Stomach (tissue), 8 donors: ENCODE measurements at regions not wholly inside any gene's neighbourhood (a gene's known extent, or its start where the extent isn't known, plus 50 kb on each side); places are given as distances from the start of the nearest gene placed in this dataset.

Experiments used
- DNase-seq, 2 donors: peaks; one replicate each; pipeline versions ENCODE4 v3.0.0 to v3.0.0-alpha.2; 2013 to 2019
- H3K27ac ChIP-seq, 5 donors: fragments of 200-600 bp in 4 of 5; sonication (generic) in 4 of 5; one replicate each; pipeline ENCODE4 v1.5.1; 2013 to 2019; ENCODE audit warnings: mild to moderate bottlenecking in 1 of 5, moderate library complexity in 1 of 5
- H3K27me3 ChIP-seq, 3 donors: fragments of 200-600 bp; sonication (generic); one replicate each; pipeline ENCODE4 v1.5.1; 2017 to 2019; ENCODE audit warnings: mixed run types in 1 of 3
- H3K36me3 ChIP-seq, 4 donors: fragments of 200-600 bp; sonication (generic); 1 replicate in 3 of 4; 2 replicates in 1 of 4; pipeline ENCODE4 v1.5.1; 2016 to 2019
- H3K4me1 ChIP-seq, 4 donors: fragments of 200-600 bp; sonication (generic); one replicate each; pipeline ENCODE4 v1.5.1; 2016 to 2019
- H3K4me3 ChIP-seq, 4 donors: fragments of 200-600 bp; sonication (generic) in 3 of 4; one replicate each; pipeline ENCODE4 v1.5.1; 2016 to 2019; ENCODE audit warnings: mild to moderate bottlenecking in 1 of 4
- H3K9me3 ChIP-seq, 4 donors: fragments of 200-600 bp; sonication (generic); one replicate each; pipeline ENCODE4 v1.5.1; 2016 to 2019
- EP300 ChIP-seq: sonication (generic); formaldehyde crosslinking; IDR thresholded peaks from one replicate; pipeline ENCODE4 v1.6.1; 2017; ENCODE audit warnings: antibody characterized with exemption
- POLR2A ChIP-seq, 4 donors: fragments of 450-650 bp; IDR thresholded peaks; one replicate each; pipeline ENCODE4 v1.6.1; 2016; ENCODE audit warnings: antibody characterized with exemption in 4 of 4, control low read depth in 2 of 4, mild to moderate bottlenecking in 1 of 4, moderate library complexity in 1 of 4
- POLR2AphosphoS5 ChIP-seq, 3 donors: sonication (generic); formaldehyde crosslinking; IDR thresholded peaks; one replicate each; pipeline ENCODE4 v1.6.1; 2016; ENCODE audit warnings: antibody characterized with exemption in 3 of 3
- WGBS, 5 donors: extraction: QIAGEN DNeasy Blood & Tissue Kit in 3 of 5; methylation state at CpG; one replicate each; pipeline versions ENCODE4 v1.1.5 to v1.1.7; 2013 to 2018; 5-methylcytosine and 5-hydroxymethylcytosine counted together
- intact Hi-C: fragments of 100-400 bp; cut with DNase I; formaldehyde crosslinking; loops from one replicate; pipeline ENCODE4 v1.15.1; 2023; ENCODE audit warnings: low total_unique reads
- TF ChIP-seq, protein P1 (sequence below), 7 experiments: fragments of 450-650 bp in 4 of 7; fragments of 200-600 bp in 3 of 7; sonication (generic) in 3 of 7; IDR thresholded peaks; one replicate each; pipeline ENCODE4 v1.5.1; 2016 to 2019; ENCODE audit warnings: antibody characterized with exemption in 7 of 7, control low read depth in 2 of 7, mild to moderate bottlenecking in 1 of 7
- donor health status: healthy with polysubstance abuse.
- donor health status: Bipolar disorder and iron deficiency.
- donor health status: healthy.

DNA sequence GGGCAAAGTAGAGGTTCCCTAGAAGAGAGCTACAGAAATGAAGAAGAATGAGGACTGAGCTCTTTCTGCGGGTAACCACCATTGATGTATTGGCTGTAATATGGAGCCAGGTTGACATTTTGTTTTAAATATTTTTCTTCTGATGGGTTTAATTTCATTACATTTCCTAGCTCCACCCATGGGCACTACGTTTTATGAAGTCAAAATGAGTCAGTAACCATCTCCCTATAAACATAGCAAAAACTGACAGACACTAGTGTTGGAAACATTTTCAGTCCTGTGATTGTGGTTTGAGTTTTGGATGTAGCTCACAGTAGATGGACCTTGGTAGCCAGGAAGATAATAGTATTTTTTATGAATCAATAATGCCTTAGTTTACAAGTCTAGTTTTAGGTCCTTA is 470.4 kb upstream of the B3GALT2 start:
- 86 to 93% (median 88%) methylated on average over 2 of the region's 2 CpGs for WGBS, 5 donors
- H3K36me3 ChIP-seq = no peaks in the 10 kb centered on the region
- no peak for DNase-seq
- H3K4me1 ChIP-seq = peaks cover 0 to 27% (median 2%) of the 10 kb centered on the region in 4 donors
- H3K9me3 ChIP-seq = peaks cover 0 to 22% (median 12%) of the 10 kb centered on the region in 4 donors
- intact Hi-C loops = no loop called here
- no peak overlapping the region for H3K27ac ChIP-seq
- TF ChIP-seq EP300 (no peak), POLR2A (IDR thresholded peaks at IDR 0.05) (no peak), POLR2AphosphoS5 (IDR thresholded peaks at IDR 0.05) (no peak)
- TF ChIP-seq, protein P1, sequence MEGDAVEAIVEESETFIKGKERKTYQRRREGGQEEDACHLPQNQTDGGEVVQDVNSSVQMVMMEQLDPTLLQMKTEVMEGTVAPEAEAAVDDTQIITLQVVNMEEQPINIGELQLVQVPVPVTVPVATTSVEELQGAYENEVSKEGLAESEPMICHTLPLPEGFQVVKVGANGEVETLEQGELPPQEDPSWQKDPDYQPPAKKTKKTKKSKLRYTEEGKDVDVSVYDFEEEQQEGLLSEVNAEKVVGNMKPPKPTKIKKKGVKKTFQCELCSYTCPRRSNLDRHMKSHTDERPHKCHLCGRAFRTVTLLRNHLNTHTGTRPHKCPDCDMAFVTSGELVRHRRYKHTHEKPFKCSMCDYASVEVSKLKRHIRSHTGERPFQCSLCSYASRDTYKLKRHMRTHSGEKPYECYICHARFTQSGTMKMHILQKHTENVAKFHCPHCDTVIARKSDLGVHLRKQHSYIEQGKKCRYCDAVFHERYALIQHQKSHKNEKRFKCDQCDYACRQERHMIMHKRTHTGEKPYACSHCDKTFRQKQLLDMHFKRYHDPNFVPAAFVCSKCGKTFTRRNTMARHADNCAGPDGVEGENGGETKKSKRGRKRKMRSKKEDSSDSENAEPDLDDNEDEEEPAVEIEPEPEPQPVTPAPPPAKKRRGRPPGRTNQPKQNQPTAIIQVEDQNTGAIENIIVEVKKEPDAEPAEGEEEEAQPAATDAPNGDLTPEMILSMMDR (IDR thresholded peaks at IDR 0.05) = no peak
- no peak overlapping the region for H3K4me3 ChIP-seq
- no peaks in the 10 kb centered on the region for H3K27me3 ChIP-seq

DNA sequence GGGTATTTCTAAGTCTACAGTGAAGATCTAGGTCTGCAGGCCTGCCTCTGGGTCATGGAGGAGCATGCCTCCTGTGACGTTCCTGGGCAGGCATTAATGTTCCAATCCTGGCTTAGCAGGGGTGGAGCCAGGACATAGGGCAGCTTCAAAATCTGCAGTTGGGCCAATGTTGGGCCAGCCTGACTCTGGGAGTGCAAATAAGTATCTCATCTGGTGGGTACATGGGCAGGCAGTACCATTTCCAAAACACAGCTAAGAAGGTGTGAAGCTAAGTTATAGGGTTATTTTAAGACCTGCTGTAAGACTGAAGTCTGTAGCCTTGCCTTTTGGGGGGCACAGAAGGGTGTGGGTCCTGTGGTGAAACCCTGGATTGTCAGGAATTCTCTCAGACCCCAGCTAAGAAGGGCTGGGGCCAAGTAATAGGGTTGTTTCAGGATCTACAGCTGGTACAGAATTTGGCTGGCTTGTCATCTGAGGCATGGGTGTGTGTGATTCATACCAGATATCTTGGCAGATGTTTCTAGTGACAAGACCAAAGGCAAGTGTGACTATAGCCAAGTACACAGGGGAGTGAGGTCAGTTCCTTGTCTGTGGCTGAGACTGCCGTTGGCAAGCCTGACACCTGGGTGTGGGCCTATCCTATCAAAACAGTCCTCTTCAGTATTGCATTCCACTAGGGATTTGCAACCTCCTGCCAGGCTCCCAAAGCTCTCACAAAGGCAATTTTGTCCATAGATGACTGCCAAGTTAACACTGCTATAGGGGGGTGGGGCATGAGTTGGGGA is 468.7 kb upstream of the B3GALT2 start:
- TF ChIP-seq EP300 (no peak), POLR2A (IDR thresholded peaks at IDR 0.05) (no peak), POLR2AphosphoS5 (IDR thresholded peaks at IDR 0.05) (no peak)
- TF ChIP-seq, protein P1 (IDR thresholded peaks at IDR 0.05) = no peak
- DNase-seq = no peak
- Histone ChIP-seq H3K4me3 (no peak overlapping the region), H3K27me3 (no peaks in the 10 kb centered on the region), H3K9me3 (peaks cover 0 to 35% (median 19%) of the 10 kb centered on the region in 4 donors), H3K27ac (no peak overlapping the region), H3K36me3 (no peaks in the 10 kb centered on the region), H3K4me1 (peaks cover 0 to 23% (median 2%) of the 10 kb centered on the region in 4 donors)
- intact Hi-C loops = no loop called here
- 46 to 100% (median 83%) methylated on average over 1 to 2 of the region's 2 CpGs for WGBS, 5 donors

DNA sequence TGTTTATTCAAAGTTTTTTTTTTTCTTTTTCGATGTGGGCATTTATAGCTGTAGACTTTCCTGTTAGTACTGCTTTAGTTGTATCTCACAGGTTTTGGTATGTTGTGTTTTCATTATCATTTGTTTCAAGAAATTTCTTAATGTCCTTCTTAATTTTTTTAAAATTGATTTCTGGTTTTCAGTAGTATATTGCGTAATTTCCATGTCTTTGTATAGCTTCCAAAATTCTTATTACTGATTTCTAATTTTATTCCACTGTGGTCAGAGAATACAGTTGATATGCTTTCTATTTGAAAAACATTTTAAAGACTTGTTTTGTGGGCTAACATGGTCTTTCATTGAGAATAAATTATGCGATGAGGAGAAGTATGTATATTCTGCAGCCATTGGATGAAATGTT is 463.2 kb upstream of the B3GALT2 start:
- no peak for DNase-seq
- WGBS, 5 donors = 63 to 99% (median 80%) methylated on average over 3 of the region's 3 CpGs
- Histone ChIP-seq H3K4me1 (no peaks in the 10 kb centered on the region), H3K9me3 (peaks cover 0 to 37% (median 12%) of the 10 kb centered on the region in 4 donors), H3K36me3 (no peaks in the 10 kb centered on the region), H3K27me3 (no peaks in the 10 kb centered on the region), H3K27ac (no peak overlapping the region), H3K4me3 (no peak overlapping the region)
- TF ChIP-seq EP300 (no peak), POLR2AphosphoS5 (IDR thresholded peaks at IDR 0.05) (no peak), POLR2A (IDR thresholded peaks at IDR 0.05) (no peak)
- TF ChIP-seq, protein P1 (IDR thresholded peaks at IDR 0.05) = no peak
- intact Hi-C loops = no loop called here

DNA sequence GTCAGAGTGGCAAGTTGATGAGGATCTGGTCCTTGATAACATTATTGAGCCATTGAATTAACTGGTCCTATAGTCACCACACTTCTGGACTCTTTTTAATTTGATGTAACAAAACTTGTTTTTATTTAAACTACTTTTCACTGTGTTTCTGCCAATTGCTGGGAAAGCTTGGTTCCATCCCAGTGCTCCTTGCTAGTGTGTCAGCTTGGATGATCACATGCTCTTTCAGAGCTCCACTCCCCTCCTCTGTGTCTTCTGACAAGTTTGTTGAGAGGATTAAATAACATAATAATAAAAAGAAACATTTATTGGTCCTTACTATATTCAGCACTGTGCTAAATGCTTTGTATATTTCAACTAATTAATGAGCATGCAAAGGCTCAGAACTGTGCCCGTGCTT is 448.5 kb upstream of the B3GALT2 start:
- Histone ChIP-seq H3K4me1 (no peaks in the 10 kb centered on the region), H3K27ac (no peak overlapping the region), H3K9me3 (peaks cover 0 to 4% (median 0%) of the 10 kb centered on the region in 4 donors), H3K27me3 (no peaks in the 10 kb centered on the region), H3K4me3 (no peak overlapping the region), H3K36me3 (no peaks in the 10 kb centered on the region)
- DNase-seq = no peak
- TF ChIP-seq, protein P1 (IDR thresholded peaks at IDR 0.05) = no peak
- no peak for TF ChIP-seq EP300
- TF ChIP-seq POLR2AphosphoS5 (IDR thresholded peaks at IDR 0.05) = no peak
- 73 to 89% (median 89%) methylated on average over 1 of the region's 1 CpG for WGBS, 5 donors
- intact Hi-C loops = no loop called here
